Activated CD8-positive, alpha-beta memory T cell treated with anti-CD3 and anti-CD28 coated beads for 48 hours (primary cell): ENCODE measurements at regions not wholly inside any gene's neighbourhood (a gene's known extent, or its start where the extent isn't known, plus 50 kb on each side); places are given as distances from the start of the nearest gene placed in this dataset.

Experiments
- DNase-seq, 3 experiments: peaks; one replicate each; pipeline ENCODE4 v3.0.0-alpha.2; 2020; ENCODE audit warnings: low read depth in 2 of 3, low spot score in 2 of 3

DNA sequence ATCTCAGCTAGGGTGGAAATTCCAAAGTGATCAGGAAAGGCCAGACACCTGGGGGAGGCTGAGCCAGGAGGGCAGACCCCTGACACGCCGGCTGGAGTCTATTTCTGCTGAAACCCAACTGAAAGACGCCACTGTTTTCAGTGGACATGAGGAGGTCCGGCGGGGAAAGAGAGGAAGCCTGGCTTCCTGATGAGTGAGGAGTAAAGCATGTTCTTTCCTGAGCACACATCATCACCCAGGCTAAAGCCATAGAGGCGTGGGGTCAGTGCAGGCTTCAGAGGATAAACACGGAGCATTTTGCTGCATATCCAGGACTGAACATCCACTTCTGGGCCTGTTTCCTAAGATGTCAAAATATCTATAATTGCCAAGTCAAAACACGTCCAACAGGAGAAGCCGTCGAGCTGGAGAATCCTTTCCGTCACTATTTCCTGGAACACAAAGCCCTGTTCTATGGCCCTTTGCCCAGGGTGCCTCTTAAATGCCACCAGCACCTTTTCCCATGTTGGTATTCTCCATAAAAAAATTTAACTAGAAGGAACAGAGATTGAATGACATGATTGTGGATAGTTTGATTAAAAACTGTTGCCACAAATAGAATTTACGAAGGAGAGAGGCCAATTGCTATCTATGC lies 597.9 kb upstream of the ADAMTS16 start:
- DNase-seq: no peak

DNA sequence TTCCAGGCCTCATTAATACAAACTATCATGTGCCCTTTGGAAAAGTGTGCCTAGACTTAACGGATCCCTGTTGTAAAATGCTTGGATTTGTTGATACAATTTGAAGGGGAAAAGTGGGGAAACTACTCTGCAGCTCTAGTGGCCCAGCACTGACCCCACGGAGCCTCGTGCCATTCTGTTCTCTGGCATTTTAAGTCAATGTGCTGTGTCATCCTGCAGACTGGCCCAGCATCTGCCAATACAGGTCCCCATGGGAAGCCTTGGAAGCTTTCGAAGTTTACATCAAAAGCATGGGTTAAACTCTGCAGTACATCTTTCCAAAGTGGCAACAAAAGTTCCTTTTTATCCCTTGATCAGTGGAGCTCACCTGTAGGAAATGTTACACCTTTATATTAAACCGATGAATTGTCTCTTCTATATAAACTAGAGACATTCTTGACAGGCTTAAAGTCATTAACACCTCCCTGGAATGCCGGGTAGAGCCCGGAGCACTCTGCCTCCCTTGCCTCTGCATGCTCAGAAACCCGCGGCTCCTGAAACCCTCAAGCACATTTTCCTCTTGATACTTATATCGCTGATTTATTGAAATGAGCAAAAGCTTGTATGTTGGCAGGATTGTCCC lies 596.0 kb upstream of the ADAMTS16 start:
- no peak for DNase-seq

DNA sequence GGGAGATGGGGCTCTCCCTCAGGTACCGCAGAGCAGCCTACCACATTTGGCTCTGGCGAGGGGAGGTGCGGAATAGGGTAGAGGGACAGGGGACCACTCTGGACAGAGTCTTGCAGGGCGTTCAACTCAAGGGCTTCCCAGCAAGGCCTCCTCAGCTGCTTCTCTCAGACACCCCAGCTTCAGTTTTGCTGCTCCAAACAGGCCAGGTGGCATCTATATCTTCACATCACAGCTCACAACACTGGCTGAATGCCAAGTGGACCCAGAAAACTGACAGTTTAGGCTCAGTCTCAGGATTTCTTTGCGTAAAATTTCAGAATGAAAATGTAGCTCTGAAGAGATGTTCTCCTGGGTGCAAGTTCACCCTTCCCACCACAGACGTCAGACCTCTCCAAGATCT lies 592.6 kb upstream of the ADAMTS16 start:
- no peak for DNase-seq

DNA sequence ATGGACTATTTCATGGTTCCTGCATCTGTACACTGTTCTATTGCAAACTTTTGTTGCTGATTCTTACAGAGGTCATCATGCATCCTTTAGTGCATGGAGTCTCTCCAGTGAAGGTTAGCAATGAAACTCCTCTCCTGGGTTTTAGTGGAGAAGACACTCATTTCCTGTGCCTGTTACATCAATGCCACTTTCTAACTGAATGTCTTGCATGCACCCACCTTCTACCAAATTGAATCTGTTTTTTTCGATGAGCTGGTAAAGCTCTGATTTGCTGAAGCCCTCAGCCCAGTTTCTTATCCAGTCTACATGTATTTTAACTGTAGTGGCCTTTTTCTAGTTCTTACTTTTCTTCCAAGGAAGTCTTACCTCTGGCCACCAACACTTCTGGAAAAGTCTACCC lies 591.8 kb upstream of the ADAMTS16 start:
- no peak for DNase-seq

DNA sequence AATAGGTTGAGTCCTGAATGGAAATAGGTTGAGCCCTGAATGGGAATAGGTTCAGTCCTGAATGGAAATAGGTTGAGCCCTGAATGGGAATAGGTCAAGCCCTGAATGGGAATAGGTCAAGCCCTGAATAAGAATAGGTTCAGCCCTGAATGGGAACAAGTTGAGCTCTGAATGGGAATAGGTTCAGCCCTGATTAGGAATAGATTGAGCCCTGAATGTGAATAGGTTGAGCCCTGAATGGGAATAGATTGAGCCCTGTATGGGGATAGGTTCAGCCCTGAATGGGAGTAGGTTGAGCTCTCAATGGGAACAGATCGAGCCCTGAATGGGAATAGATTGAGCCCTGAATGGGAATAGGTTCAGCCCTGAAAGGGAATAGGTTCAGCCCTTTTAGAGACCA lies 590.8 kb upstream of the ADAMTS16 start:
- DNase-seq: no peak

DNA sequence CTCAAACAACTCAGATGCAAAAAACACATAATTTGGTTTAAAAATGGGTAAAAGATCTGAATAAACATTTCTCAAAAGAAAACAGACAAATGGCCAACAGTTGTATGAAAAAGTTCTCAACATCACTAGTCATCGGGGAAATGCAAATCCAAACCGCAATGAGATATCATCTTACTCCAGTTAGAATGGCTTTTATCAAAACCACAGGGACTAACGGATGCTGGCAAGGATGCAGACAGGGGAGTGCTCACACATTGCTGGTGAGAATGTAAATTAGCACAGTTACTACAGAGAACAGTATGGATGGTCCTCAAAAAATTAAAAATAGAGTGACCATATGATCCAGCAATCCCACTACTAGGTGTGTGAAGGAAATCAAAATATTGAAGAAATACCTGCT lies 589.1 kb upstream of the ADAMTS16 start:
- no peak for DNase-seq

DNA sequence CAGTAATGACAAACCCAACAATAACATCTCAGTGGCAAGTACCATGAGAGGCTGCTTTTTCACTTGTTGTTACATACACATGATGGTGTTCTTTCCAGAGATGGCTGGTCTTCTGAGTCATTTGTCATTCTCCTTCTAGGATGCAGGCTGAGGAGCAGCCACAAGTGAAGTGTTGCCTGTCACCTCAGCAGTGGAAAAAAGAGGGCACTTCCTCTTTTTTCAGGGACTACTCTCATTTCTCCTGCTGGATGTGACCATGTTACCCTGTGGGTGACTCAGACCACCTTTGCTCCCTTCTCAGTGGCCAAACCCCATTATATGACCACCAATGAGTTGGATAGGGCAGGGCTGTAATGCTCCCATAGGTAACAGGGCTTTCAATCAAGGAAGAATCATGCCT lies 587.0 kb upstream of the ADAMTS16 start:
- DNase-seq: no peak

DNA sequence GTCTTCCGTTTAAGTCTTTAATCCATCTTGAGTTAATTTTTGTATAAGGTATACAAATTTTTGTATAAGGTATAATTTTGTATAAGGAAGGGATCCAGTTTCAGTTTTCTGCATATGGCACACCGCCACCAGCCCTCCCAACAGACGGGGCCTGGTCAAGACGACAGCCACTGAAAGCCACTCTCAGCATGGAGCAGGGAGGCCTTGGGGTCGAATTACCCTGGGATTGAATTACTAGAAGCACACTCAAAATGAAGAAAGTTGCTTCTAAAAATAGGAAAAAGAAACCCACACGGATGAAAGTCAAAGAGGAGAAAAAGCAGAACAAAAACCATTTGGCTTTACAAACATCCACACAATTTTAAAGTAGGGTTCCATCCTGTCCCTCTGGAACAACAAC lies 586.2 kb upstream of the ADAMTS16 start:
- DNase-seq: no peak

DNA sequence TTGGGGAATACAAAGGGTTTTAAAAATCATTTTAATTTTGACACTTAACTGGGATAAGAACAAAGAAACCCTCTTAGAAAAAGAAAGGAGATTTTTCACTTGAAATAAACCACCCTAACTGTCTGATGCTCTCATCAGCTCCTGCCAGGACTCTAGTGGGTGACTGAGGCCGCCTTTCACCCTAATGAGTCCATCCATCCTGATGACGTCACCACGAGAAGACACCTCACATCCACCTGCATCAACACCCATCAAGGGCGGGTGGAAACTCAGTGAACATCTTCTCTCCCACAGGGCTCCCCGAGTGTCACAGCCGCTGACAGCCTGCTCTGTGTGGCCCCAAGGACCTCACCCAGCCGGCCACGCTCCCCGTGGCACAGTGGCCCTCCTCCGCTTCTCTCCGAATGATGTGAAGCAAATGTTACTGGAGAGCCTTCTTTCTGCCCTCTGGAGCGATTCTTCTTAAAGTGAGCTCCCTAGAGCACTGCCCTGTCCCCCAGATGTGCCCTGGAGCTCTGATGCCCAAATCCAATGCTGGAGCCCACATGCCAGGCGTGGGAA lies 584.3 kb upstream of the ADAMTS16 start:
- no peak for DNase-seq

DNA sequence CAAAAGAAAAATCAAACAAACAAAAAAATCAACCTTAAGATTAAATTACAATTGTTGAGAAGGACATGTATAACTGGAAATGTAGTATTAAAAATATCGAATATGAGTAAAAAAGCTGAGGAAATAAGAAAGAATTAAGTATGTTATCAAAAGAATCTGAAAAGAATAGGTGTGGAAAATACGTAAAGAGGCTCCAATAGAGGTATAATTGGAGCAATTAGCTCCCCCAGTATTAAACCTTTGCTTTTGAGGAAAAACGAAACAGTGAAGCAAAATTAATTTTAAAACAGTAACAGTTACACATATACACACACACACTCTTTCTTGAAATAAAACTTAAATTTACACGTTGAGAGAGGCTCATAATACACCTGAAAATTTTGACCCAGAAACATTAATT lies 578.7 kb upstream of the ADAMTS16 start:
- no peak for DNase-seq

DNA sequence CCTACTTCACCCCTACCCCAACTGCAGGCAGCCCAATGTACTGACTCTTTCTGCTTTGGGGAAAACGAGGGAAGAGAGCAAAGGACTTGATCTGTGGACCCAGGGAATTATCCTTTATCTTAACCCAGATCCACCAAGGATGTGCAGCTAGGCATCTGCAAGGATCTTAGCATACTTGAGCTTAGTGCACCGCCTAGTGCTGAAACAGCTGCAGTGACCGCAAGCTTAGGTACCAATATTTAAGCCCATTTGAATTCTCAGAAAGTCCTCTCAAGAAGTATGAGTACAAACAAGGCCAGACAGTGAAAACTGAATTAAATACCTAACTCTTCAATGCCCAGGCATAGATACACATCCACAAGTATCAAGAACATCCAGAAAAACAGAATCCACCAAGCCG lies 576.7 kb upstream of the ADAMTS16 start:
- no peak for DNase-seq

DNA sequence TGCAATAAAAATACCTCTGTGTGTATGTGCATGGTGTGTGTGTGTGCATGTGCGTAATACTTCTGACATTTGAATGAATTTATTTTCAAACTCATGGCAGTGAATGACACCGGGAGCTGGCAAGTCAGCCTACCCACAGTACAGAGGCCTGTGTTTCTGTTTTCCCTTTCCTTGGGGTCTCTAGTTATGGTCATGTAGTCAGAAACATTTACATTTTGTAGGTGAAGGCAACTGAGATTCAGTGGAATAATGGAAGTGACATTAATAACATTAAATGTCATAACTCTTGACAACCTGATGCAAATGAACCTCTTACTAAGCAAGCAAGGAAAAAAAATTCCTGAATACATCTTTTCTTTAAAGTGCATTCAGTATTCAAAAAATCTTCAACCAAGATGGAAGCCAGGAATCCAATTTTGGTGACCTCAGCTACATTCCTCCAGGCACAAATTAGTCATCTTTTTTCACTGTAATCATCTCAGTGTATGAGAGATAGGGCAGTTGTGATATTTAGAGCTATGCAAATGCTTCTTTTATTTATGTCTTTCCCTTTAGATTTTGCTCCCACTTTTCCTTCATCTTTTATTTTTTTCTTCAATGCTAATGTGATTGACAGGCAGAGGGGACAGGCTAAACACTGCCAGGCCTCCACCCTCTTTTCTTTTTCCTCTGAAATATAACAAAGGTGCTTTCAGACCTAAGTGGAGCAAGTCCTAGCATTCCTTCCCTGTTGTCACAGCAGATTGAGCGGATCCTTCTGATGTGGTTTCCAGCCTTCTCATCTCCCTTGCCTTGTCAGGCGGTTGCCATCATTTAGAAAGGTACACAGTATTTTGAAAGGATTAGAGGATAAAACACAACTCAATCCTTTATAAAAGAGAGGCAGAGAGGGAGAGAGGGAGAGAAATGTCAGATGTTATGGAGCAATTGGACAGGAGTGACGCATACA lies 569.8 kb upstream of the ADAMTS16 start:
- no peak for DNase-seq

DNA sequence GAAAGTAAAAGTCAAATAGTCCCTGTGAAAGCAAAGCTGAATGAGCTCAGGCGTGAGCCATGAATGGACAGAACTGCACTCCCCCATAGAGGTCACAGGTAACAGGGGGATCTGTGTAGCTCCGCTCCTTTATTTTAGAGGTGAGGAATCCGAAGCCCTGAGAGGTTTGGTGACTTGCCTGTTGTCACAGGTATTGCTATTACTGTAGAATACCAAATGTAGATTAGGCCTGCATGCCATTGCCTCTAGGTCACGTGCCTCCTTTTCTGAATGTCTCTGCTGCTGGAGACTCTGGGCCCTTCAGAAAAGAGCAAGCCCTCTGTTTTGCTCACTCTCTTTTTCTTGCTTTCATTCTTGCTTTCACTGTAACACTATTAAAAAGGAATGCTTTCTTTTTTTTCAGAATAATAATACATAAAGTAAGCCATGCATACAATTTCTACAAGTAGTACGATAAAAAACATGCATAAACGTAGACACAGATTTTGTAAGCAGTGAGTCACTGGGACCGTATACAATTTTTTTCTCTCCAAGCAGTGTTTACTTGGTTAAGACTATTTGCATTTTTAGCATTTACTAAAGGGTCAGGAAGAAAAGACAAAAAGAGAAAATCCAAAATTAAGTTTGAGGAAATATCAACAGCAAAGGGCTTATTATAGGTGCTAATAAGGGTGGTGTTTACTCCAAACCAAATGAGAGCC lies 568.7 kb upstream of the ADAMTS16 start:
- DNase-seq: no peak

DNA sequence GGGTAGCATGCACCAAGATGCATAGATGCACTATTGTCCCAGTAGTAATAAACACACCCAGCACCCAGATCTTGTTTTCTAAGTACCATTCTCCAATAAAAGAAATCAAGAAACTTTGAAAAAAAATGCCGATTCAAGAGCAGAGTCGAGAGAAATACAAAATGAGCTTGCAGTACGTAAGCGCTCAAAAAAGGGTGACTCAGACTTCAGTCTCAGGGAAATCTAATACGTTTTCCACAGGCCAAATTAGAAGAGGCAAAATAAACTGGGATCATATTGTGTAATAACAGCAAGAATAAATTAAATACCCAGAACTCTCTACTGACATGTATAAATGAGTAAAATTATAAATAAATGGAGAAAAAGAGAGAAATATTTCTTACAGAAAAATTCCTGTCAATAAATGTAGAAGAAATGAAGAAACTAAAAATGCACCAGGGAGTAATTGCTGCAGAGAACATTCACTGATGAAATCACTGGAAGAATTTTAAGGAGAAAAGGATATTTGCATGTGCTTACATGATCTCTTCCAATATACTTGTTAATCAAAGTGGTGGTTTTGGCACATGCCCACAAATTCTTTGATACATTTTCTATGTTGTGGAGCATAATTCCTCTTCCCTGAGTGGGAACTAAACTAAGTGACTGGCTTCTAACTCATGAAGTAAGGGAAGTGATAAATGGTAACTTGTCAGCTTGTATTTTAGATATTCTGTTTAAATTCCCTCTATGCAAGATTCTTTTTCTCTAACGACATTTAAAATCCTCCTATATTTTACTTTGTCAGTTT lies 567.6 kb upstream of the ADAMTS16 start:
- DNase-seq: no peak

DNA sequence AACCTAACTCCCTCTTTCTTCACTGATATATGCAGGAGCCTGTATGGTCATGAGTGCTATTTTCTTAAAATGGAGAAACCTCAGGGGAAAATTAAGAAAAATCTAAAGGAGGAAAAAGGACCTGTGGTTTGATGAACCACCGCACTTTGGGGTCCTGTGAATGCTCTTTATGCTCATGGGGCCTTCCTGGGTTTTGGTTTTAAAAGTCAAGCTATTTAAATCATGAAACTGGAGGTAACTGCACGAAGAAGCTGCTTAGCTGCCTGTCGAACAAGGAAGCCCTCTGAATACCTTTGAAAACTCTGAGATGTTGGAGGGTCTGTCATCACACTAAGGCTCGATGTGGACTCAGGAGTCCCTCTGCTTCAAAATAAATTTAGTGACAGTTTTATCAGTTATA lies 564.5 kb upstream of the ADAMTS16 start:
- DNase-seq: no peak

DNA sequence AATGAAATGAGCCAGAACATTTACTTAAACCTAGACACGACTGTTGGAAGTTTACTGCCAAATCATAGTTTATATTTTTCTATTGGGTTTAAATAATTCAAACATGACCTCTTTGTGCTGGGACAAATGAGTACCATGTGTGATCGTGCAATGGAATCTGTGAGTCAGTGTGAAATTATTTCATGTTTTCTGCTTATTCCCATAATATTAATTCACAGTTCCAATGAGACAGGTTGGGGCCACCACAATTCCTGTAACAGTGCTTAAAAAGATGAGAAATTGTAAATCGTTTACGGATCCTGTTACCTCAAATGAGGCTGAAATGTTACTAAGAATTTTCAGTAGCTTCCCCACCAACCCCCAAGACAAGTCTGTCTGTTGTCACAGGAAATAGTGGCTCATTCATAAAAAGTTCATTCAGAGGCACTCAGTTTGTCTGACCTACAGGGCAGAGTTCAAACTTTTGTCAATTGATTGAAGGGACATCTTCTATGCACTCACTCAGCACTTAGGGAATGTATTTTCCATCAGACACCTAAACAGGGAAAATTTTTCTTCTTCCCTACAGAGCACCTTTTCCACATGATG lies 563.9 kb upstream of the ADAMTS16 start:
- no peak for DNase-seq

DNA sequence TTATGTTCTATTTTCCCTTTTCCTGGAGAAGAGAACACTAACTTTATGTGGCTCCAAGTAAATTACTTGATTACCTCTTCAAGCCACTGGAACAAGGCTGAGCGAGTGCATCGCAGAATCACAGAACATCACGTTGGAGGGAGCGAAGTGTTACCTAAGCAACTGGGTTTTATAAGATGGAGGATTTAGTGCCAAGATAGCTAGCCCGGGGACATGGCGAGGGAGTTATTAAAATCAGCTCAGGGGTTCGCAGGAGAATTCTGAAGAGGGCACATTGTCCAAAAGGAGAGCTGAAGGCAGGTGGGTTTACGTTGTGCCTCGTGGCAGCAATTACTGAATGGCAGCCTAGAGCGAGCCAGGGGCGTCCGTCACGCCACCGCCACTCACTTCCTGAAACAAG lies 563.2 kb upstream of the ADAMTS16 start:
- no peak for DNase-seq

DNA sequence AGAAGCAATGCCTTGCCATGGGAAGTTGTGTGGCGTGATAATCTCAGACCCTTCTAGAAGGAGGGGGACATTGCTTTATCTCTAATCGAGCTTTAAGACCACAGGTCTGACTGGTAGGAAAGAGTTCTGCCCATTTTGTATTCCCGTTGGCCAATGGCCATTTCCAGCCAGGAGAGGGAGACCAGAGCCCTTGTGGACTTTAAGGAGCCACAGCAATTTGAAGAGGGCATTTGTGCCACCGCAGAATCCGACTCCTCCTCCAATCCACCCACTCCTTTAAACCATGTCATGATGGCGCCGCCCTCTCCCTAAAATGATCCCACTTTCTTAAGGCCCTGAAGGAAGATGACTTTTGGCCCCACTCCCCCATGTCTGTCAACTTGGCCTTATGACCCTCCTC lies 560.5 kb upstream of the ADAMTS16 start:
- no peak for DNase-seq

DNA sequence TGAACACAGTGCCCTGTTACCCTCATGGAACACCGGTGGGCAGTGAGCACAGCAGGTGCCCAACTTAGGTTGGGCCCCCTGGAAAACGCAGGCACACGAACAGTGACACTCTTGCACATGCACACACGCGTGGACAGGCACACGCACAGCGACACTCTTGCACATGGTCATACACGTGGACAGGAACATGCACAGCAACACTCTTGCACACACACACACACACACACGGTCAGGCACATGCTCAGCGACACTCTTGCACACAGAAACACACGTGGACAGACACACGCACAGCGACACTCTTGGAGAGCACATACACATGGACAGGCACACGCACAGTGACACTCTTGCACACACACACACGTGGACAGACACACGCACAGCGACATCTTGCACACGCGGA lies 559.4 kb upstream of the ADAMTS16 start:
- no peak for DNase-seq

DNA sequence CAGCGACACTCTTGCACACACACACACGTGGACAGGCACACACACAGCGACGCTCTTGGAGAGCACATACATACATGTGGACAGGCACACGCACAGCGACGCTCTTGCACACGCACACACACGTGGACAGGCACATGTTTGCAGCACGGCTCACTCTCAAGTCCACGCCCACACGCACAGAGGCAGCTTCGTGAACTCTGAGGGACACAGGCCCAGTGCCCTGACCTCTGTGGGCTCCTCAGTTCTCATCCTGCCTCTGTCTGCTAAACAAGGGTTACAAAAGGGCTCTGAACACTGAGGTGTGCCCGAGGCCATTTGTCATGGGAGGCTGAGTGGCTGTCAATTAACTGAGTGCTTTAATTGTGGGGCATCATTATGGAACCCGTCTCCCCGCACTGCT lies 558.8 kb upstream of the ADAMTS16 start:
- DNase-seq: no peak
